Ovary (tissue), 3 donors: ENCODE measurements at regions not wholly inside any gene's neighbourhood (a gene's known extent, or its start where the extent isn't known, plus 50 kb on each side); places are given as distances from the start of the nearest gene placed in this dataset.

Experiments
- CTCF ChIP-seq, 3 donors: fragments of 450-650 bp in 2 of 3; fragments of 200-600 bp in 1 of 3; IDR thresholded peaks; one replicate each; pipeline versions ENCODE4 v1.5.1 to v1.8.0; 2016 to 2022; ENCODE audit warnings: antibody characterized with exemption in 3 of 3, mild to moderate bottlenecking in 1 of 3
- POLR2A ChIP-seq: fragments of 450-650 bp; IDR thresholded peaks from one replicate; pipeline ENCODE4 v1.6.1; 2017; ENCODE audit warnings: antibody characterized with exemption, mild to moderate bottlenecking, moderate library complexity
- donor health status: DM: no; HTN: no; CAD: no.

- TF ChIP-seq POLR2A (no peak), CTCF (IDR thresholded peaks at IDR 0.05) (no peak)
Observed at GRCh38 chr13:107790397-107790796, 424.9 kb downstream of the LIG4 start.
